Upper lobe of right lung (tissue), 1 donor: ENCODE measurements at regions not wholly inside any gene's neighbourhood (a gene's known extent, or its start where the extent isn't known, plus 50 kb on each side); places are given as distances from the start of the nearest gene placed in this dataset.
"Not testable (repeated sequence)": the region's sequence is repeated elsewhere in the genome, so short reads cannot be mapped to it uniquely, and the experiment has no call there.

Experiments used
- ATAC-seq: fragments of 200-7000 bp; cut with Tn5 transposase; one replicate; pipeline ENCODE4 v1.9.1; 2020; ENCODE audit warnings: mild to moderate bottlenecking, moderate library complexity
- DNase-seq: peaks from one replicate; pipeline ENCODE4 v3.0.0-alpha.2; 2020
- H3K27ac ChIP-seq: fragments of 200-600 bp; one replicate; pipeline ENCODE4 v1.8.0; 2022
- H3K27me3 ChIP-seq: fragments of 200-600 bp; one replicate; pipeline ENCODE4 v1.8.0; 2022; ENCODE audit warnings: mild to moderate bottlenecking
- H3K36me3 ChIP-seq: fragments of 200-600 bp; one replicate; pipeline ENCODE4 v1.8.0; 2022
- H3K4me1 ChIP-seq: fragments of 200-600 bp; one replicate; pipeline ENCODE4 v1.8.0; 2022
- H3K4me3 ChIP-seq: fragments of 200-600 bp; one replicate; pipeline ENCODE4 v1.8.0; 2022; ENCODE audit warnings: mild to moderate bottlenecking
- H3K9me3 ChIP-seq: fragments of 200-600 bp; one replicate; pipeline ENCODE4 v1.8.0; 2022
- CTCF ChIP-seq: fragments of 200-600 bp; IDR thresholded peaks from one replicate; pipeline ENCODE4 v1.8.0; 2022; ENCODE audit warnings: antibody characterized with exemption
- intact Hi-C: fragments of 100-400 bp; cut with DNase I; formaldehyde crosslinking; loops from one replicate; pipeline ENCODE4 v1.11.0; 2022
- donor health status: DM: no; HTN: yes; CAD: no; lungs with severe emphysema.

GRCh38 chr14:106315436-106315835 lies 789.1 kb downstream of the TMEM121 start:
- no peaks in the 10 kb centered on the region for H3K36me3 ChIP-seq
- no peaks in the 10 kb centered on the region for H3K4me1 ChIP-seq
- no peak for TF ChIP-seq CTCF
- ATAC-seq (no peak), DNase-seq (no peak)
- no peak overlapping the region for H3K27ac ChIP-seq
- H3K9me3 ChIP-seq: no peaks in the 10 kb centered on the region
- no peak overlapping the region for H3K4me3 ChIP-seq
- peaks cover 8% of the 10 kb centered on the region for H3K27me3 ChIP-seq
- intact Hi-C loops: no loop called here

- ATAC-seq (no peak), DNase-seq (no peak)
- no peak for TF ChIP-seq CTCF
- H3K9me3 ChIP-seq: no peaks in the 10 kb centered on the region
- peaks cover 9% of the 10 kb centered on the region for H3K27me3 ChIP-seq
- H3K36me3 ChIP-seq: no peaks in the 10 kb centered on the region
- H3K27ac ChIP-seq: no peak overlapping the region
- no peak overlapping the region for H3K4me3 ChIP-seq
- H3K4me1 ChIP-seq: no peaks in the 10 kb centered on the region
- intact Hi-C loops: no loop called here
Measured at GRCh38 chr14:106317593-106317992, 791.2 kb downstream of the TMEM121 start.

- ATAC-seq (peak; percentile 36), DNase-seq (no peak)
- Histone ChIP-seq H3K9me3 (no peaks in the 10 kb centered on the region), H3K4me3 (no peak overlapping the region), H3K27me3 (peaks cover 9% of the 10 kb centered on the region), H3K4me1 (no peaks in the 10 kb centered on the region), H3K36me3 (no peaks in the 10 kb centered on the region), H3K27ac (no peak overlapping the region)
- TF ChIP-seq CTCF: peak; percentile 29
- intact Hi-C loops: no loop called here
Measured at GRCh38 chr14:106318700-106319099, 792.3 kb downstream of the TMEM121 start.

GRCh38 chr14:106323970-106324369 lies 797.6 kb downstream of the TMEM121 start:
- not testable (repeated sequence) for ATAC-seq

GRCh38 chr14:106327234-106327633 lies 800.9 kb downstream of the TMEM121 start:
- no peaks in the 10 kb centered on the region for H3K4me1 ChIP-seq
- TF ChIP-seq CTCF: no peak
- H3K36me3 ChIP-seq: no peaks in the 10 kb centered on the region
- H3K27ac ChIP-seq: no peak overlapping the region
- intact Hi-C loops: no loop called here
- H3K4me3 ChIP-seq: no peak overlapping the region
- ATAC-seq (no peak), DNase-seq (no peak)
- peaks cover 3% of the 10 kb centered on the region for H3K27me3 ChIP-seq
- H3K9me3 ChIP-seq: no peaks in the 10 kb centered on the region

More at GRCh38 chr14:106323970-106324369, 797.6 kb downstream of the TMEM121 start:
- H3K9me3 ChIP-seq, H3K4me1 ChIP-seq, intact Hi-C loops, DNase-seq, H3K4me3 ChIP-seq, H3K27me3 ChIP-seq, H3K36me3 ChIP-seq, H3K27ac ChIP-seq: not testable (repeated sequence)

- DNase-seq, H3K27me3 ChIP-seq, intact Hi-C loops, H3K4me1 ChIP-seq, H3K4me3 ChIP-seq, H3K27ac ChIP-seq, H3K36me3 ChIP-seq, ATAC-seq, H3K9me3 ChIP-seq: not testable (repeated sequence)
Measured at GRCh38 chr14:106327702-106328353, 801.4 kb downstream of the TMEM121 start.

- ATAC-seq, H3K27me3 ChIP-seq, H3K9me3 ChIP-seq, H3K4me1 ChIP-seq, H3K4me3 ChIP-seq, H3K27ac ChIP-seq, H3K36me3 ChIP-seq, intact Hi-C loops, DNase-seq: not testable (repeated sequence)
Measured at GRCh38 chr14:106329243-106329642, 802.9 kb downstream of the TMEM121 start.

GRCh38 chr14:106329987-106330774 lies 803.8 kb downstream of the TMEM121 start:
- H3K36me3 ChIP-seq, H3K27ac ChIP-seq, ATAC-seq, H3K4me1 ChIP-seq, H3K9me3 ChIP-seq, DNase-seq, H3K4me3 ChIP-seq, H3K27me3 ChIP-seq, intact Hi-C loops: not testable (repeated sequence)
